Fibroblast of skin of right biceps (primary cell): ENCODE measurements at regions not wholly inside any gene's neighbourhood (a gene's known extent, or its start where the extent isn't known, plus 50 kb on each side); places are given as distances from the start of the nearest gene placed in this dataset.

Experiments
- DNase-seq: peaks from one replicate; pipeline ENCODE4 v3.0.0-alpha.2; 2013

DNA sequence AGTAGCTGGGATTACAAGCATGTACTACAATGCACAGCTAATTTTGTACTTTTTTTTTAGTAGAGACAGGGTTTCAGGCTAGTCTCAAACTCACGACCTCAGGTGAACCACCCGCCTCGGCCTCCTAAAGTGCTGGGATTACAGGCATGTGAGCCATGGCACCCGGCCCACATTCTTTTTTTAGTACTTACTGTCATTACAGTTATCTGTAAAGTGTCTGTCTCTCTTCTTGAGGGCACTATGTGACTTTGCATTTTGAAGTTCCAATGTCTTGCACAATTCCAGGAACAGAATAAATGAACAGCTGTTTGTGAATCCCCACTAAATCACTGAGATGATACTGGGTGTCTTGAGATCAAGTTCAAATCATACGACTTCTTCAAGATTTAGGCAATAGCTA, 1540.3 kb downstream of the CDH11 start:
- peak; percentile 5 for DNase-seq

DNA sequence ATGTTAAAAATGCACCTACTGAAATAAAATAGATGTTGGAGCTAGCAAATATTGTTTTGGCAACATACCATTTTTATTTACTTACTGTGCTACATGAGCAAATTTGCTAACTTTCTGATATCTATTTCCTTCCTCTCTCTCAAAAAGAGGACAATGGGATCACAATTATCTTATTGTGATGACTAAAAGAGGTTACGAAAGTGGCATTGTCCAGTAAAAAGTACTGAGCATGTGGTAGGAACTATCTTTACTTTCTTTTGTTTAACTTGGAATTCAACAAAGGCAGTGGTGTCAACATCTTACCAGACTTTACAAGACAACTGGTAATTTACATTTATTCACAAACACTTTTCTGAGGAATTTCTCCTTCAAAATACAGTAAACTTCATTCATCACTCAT, 1542.6 kb upstream of the CDH8 start:
- no peak for DNase-seq

DNA sequence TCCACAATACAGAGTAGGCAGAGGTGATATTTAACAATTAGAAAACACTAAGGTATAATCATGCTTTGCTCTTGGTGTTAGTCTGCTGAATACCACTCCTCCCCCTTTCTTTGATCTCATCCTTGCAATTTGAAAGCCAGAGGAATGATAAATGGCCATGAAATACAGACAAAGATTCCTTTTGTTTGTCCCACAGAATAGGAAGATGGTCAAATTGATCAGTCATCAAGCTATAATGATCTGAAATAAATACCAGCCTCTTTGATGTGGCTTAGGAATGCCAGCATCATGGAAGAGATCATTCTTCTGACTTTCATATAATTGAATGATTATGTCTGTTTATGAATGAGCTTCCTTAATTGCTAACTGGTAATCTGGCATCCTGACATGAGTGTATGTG, 1541.7 kb upstream of the CDH8 start:
- no peak for DNase-seq

GRCh38 chr16:63575041-63575440, 1538.8 kb upstream of the CDH8 start:
- DNase-seq = no peak

- DNase-seq = no peak
Measured at GRCh38 chr16:63568164-63568563, 1531.9 kb upstream of the CDH8 start.

GRCh38 chr16:63563819-63564505, 1527.7 kb upstream of the CDH8 start:
- DNase-seq = no peak

DNA sequence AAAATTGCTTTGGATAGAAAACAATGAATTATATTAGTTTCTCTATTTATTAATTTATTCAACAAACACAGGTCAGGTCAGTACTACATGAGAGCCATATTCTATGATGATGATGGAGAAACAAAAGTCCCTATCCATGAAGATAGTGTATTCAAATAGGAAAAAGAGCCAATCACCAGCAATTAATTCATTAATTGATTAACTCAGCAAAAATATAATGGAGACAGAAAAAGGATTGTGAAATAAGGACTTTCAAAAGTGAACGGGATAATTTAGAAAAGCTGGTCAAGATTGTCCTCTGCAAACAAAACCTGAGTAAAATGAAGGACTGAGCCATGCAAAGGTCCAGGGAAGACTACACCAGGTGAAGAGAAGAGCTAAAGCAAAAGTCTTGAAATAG, 1517.7 kb upstream of the CDH8 start:
- DNase-seq = no peak

- peak; percentile 28 for DNase-seq
Measured at GRCh38 chr16:63539276-63539675, 1503.0 kb upstream of the CDH8 start.

DNA sequence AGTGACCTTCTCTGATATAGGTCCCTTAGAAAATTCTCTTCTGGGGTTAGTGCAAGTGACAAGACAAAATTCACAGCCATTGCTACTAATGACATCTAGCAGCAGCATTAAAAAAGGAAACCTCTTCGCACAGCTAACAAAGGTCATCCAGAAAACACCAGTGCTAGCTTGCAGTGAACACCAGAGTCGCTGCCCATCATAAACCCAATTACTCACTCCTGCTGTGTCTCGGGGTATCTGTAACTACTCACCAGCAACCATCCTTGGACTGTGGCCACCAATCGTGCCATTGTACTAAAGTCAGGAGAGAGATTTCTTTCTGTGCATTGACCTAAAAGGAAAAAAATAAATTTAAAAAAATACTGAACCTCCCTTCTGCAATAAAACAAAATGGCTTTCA, 1494.7 kb upstream of the CDH8 start:
- DNase-seq = no peak

- DNase-seq = no peak
Measured at GRCh38 chr16:63530208-63530607, 1494.0 kb upstream of the CDH8 start.

GRCh38 chr16:63527404-63527803, 1491.2 kb upstream of the CDH8 start:
- DNase-seq = no peak

DNA sequence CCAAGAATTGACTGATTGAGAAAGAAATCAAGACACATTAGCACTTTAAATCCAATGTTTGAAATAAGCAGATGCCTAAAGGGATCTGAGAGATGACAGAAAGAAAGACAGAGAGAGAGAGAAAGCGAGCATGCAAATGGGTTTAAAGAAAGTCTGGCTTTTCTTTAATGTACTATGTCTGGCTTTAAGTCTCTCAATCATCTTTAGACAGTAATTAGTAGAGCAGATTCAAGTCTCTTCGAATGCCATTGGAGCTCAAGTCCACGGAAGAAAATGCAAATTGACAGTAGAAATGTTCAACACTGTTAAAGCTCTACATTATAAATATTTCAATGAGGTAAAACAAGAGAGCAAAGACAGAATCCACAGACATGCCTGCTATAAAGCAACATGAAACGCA, 1480.2 kb upstream of the CDH8 start:
- no peak for DNase-seq

DNA sequence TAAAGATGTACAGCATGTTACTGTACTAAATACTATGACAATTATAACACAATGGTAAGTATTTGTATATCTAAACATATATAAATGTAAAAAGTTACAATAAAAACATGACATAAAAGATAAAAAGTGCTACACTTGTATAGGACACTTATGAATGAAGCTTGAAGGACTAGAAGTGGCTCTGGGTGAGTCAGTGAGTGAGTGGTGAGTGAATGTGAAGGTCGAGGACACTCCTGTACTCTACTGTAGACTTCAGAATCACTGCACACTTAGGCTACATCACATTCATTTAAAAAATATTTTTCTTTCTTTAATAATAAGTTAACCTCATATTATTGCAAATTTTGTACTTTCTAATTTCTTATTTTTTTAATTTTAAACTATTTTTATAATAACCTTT, 1476.7 kb upstream of the CDH8 start:
- no peak for DNase-seq

GRCh38 chr16:63497408-63497807, 1461.2 kb upstream of the CDH8 start:
- no peak for DNase-seq

GRCh38 chr16:63496282-63496681, 1460.0 kb upstream of the CDH8 start:
- DNase-seq = no peak

GRCh38 chr16:63488955-63489354, 1452.7 kb upstream of the CDH8 start:
- DNase-seq = no peak

- no peak for DNase-seq
Measured at GRCh38 chr16:63481060-63481459, 1444.8 kb upstream of the CDH8 start.

DNA sequence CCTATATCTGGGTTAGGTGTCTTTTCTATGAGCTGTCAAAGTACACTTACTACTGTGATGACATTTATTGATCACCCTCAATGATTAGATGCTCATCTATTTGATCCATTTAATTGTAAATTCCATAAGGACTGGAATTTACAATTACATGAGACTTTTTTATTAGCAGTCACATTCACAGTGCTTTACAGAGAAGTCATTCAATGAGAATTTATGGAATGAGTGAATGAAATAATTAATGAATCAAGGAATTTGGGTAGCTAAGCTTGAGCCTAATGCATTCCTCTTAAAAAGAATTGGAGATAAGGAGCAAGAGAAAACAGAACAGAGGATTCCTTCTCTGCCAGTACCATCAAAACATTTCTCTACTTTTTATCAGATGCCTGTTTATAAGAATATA, 1437.5 kb upstream of the CDH8 start:
- DNase-seq = no peak

- DNase-seq = no peak
Measured at GRCh38 chr16:63467513-63467912, 1431.3 kb upstream of the CDH8 start.

DNA sequence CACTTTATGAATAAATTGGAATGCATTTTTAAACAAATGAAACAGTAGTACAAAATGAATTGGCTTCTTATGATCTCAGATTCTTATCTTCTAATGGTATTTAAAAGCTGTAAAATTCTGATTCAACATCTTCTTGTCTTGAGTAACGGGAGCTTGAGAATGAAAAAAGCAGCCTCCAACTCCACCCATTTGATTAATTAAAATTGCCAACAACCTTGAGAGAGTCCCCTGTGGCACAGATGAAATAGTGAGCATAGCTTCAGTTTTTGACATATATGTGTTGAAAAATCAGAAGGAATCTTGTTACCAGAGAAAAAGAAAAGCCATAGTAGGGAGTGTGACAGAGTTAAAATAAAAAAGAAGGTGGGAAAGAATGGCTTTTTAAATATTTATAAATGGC, 1426.1 kb upstream of the CDH8 start:
- no peak for DNase-seq

DNA sequence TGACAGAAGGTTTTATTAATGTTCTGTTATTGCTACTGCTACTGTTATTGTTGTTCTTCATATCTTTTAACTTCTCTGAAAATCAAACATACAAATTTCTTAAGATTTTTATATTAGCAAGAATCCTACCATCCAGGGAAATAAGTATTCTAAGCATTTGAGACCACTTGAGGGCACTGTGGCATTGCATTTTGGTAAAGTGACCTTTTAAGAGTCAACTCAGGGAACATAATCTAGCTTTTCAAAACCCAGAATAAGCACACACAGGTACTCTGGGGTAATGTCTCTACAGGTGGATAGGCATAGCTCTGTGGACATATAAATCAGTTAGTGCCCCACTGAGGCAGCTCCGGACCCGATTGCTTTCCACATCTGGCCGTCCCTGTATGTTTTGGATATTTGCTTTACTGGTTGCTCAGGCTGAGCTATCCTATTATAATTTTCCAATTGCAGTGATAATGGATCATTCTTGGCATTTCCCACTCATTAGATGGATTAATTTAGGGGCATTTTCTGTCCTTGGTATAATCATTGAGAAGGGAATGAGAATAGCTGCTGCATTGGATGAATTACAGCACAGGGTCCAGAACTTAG, 1425.1 kb upstream of the CDH8 start:
- peak; percentile 56 for DNase-seq

GRCh38 chr16:63458846-63459245, 1422.6 kb upstream of the CDH8 start:
- DNase-seq = no peak

- no peak for DNase-seq
Measured at GRCh38 chr16:63457869-63458268, 1421.6 kb upstream of the CDH8 start.

GRCh38 chr16:63453261-63453660, 1417.0 kb upstream of the CDH8 start:
- DNase-seq = no peak

- DNase-seq = no peak
Measured at GRCh38 chr16:63447121-63447520, 1410.9 kb upstream of the CDH8 start.
